H1 (cell line): ENCODE measurements at regions not wholly inside any gene's neighbourhood (a gene's known extent, or its start where the extent isn't known, plus 50 kb on each side); places are given as distances from the start of the nearest gene placed in this dataset.

Source experiments
- CTCF ChIA-PET: fragments of 300-600 bp; sonication (Branson Sonifier 250); formaldehyde crosslinking; loops from one replicate; lab custom pipeline; 2021; ENCODE audit not compliant: partially characterized antibody; lab: Charles Lee
- POLR2A ChIA-PET: fragments of 300-600 bp; sonication (Branson Sonifier 250); formaldehyde crosslinking; loops from one replicate; lab custom pipeline; 2021; ENCODE audit warnings: inconsistent platforms; ENCODE audit not compliant: partially characterized antibody; lab: Charles Lee
- DNase-seq, 2 experiments: peaks; one replicate each; pipeline versions ENCODE4 v3.0.0 to v3.0.0-alpha.2; 2010 to 2022; ENCODE audit warnings: low spot score in 2 of 2, low read depth in 1 of 2, mixed read lengths in 1 of 2
- FAIRE-seq: peaks from 2 replicates; lab custom pipeline; 2011; peaks lifted over from hg19 to GRCh38; lab: Jason Lieb, UNC
- H2AFZ ChIP-seq: 2 replicates; pipeline ENCODE4 v1.8.1; 2012; ENCODE audit warnings: low read length, inconsistent platforms
- H2AK5ac ChIP-seq: 2 replicates; pipeline ENCODE4 v1.6.1; 2013; ENCODE audit warnings: low read depth, low read length
- H2BK120ac ChIP-seq: replicated peaks from 2 replicates; pipeline ENCODE3; 2013; ENCODE audit warnings: low read depth, low read length, inconsistent platforms
- H2BK12ac ChIP-seq: 2 replicates; pipeline ENCODE4 v1.6.1; 2013; ENCODE audit warnings: low read depth, low read length
- H2BK15ac ChIP-seq: 2 replicates; pipeline ENCODE4 v1.6.1; 2013; ENCODE audit warnings: low read length
- H2BK20ac ChIP-seq: 2 replicates; pipeline ENCODE4 v1.6.1; 2013; ENCODE audit warnings: low read length
- H2BK5ac ChIP-seq: 2 replicates; pipeline ENCODE4 v1.6.1; 2013; ENCODE audit warnings: low read depth, low read length
- H3K14ac ChIP-seq: 2 replicates; pipeline ENCODE4 v1.6.1; 2013; ENCODE audit warnings: inconsistent platforms; ENCODE audit not compliant: insufficient read length
- H3K18ac ChIP-seq: 2 replicates; pipeline ENCODE4 v1.6.1; 2013; ENCODE audit warnings: low read length; ENCODE audit errors: extremely low read depth
- H3K23ac ChIP-seq: 2 replicates; pipeline ENCODE4 v1.6.1; 2013; ENCODE audit warnings: inconsistent platforms; ENCODE audit not compliant: insufficient read length
- H3K23me2 ChIP-seq: 2 replicates; pipeline ENCODE4 v1.6.1; 2013; ENCODE audit warnings: low read depth, low read length
- H3K27ac ChIP-seq: 2 replicates; pipeline ENCODE4 v1.6.1; 2011; ENCODE audit warnings: low read depth, low read length, inconsistent platforms
- H3K27me3 ChIP-seq, 4 experiments: replicated peaks in 1 of 4; 1 replicate in 1 of 4; 2 replicates in 3 of 4; pipeline versions ENCODE4 v1.6.1 to v1.8.1; 2011 to 2013; ENCODE audit warnings: low read length in 3 of 4, mild to moderate bottlenecking in 3 of 4, inconsistent platforms in 2 of 4, mixed read lengths in 2 of 4, moderate library complexity in 1 of 4; ENCODE audit not compliant: control insufficient read depth in 3 of 4, insufficient read depth in 3 of 4; ENCODE audit errors: extremely low read depth in 1 of 4
- H3K36me3 ChIP-seq, 4 experiments: 2 replicates each; pipeline versions ENCODE4 v1.6.1 to v1.8.1; 2011 to 2013; ENCODE audit warnings: mild to moderate bottlenecking in 4 of 4, low read length in 3 of 4, moderate library complexity in 2 of 4, control low read depth in 1 of 4, inconsistent platforms in 1 of 4; ENCODE audit not compliant: insufficient read depth in 4 of 4, control insufficient read depth in 2 of 4
- H3K4ac ChIP-seq: replicated peaks from 2 replicates; pipeline ENCODE3; 2013; ENCODE audit warnings: low read length, low read depth, mixed read lengths, inconsistent platforms; ENCODE audit not compliant: insufficient read length
- H3K4me1 ChIP-seq, 4 experiments: replicated peaks in 1 of 4; 1 replicate in 1 of 4; 2 replicates in 3 of 4; pipeline versions ENCODE4 v1.6.1 to v1.8.1; 2011 to 2013; ENCODE audit warnings: low read length in 3 of 4, inconsistent platforms in 2 of 4, mixed read lengths in 1 of 4; ENCODE audit not compliant: insufficient read depth in 4 of 4, control insufficient read depth in 3 of 4
- H3K4me2 ChIP-seq, 2 experiments: 2 replicates each; pipeline versions ENCODE4 v1.6.1 to v1.8.1; 2011 to 2013; ENCODE audit warnings: low read depth in 2 of 2, low read length in 2 of 2, control low read depth in 1 of 2, inconsistent platforms in 1 of 2, mild to moderate bottlenecking in 1 of 2; ENCODE audit not compliant: insufficient read depth in 1 of 2
- H3K4me3 ChIP-seq, 4 experiments: fragments of 200-600, 300-600 bp in 1 of 4; sonication (generic), shearing (Covaris generic), sonication (Bioruptor Twin) in 1 of 4; 2 replicates each; pipeline versions ENCODE4 v1.5.1 to v1.8.1; 2011 to 2016; ENCODE audit warnings: low read length in 4 of 4, low read depth in 3 of 4, control low read depth in 2 of 4, inconsistent platforms in 2 of 4, mild to moderate bottlenecking in 2 of 4, mixed read lengths in 1 of 4, moderate library complexity in 1 of 4; ENCODE audit not compliant: insufficient read depth in 2 of 4; ENCODE audit errors: extremely low read depth in 1 of 4
- H3K56ac ChIP-seq: replicated peaks from 2 replicates; pipeline ENCODE3; 2013; ENCODE audit warnings: low read depth, mild to moderate bottlenecking, mixed read lengths, low read length, inconsistent platforms; ENCODE audit not compliant: insufficient read length
- H3K79me1 ChIP-seq: 2 replicates; pipeline ENCODE4 v1.6.1; 2013; ENCODE audit warnings: low read depth, low read length, control low read depth
- H3K79me2 ChIP-seq, 2 experiments: 2 replicates each; pipeline versions ENCODE4 v1.6.1 to v1.8.1; 2012 to 2013; ENCODE audit warnings: low read length in 2 of 2, mild to moderate bottlenecking in 2 of 2, inconsistent platforms in 1 of 2; ENCODE audit not compliant: insufficient read depth in 2 of 2, control insufficient read depth in 1 of 2
- H3K9ac ChIP-seq, 4 experiments: replicated peaks in 1 of 4; 1 replicate in 1 of 4; 2 replicates in 3 of 4; pipeline versions ENCODE4 v1.6.1 to v1.8.1; 2011 to 2013; ENCODE audit warnings: low read depth in 3 of 4, low read length in 3 of 4, control low read depth in 2 of 4, mild to moderate bottlenecking in 2 of 4, moderate library complexity in 2 of 4, inconsistent platforms in 1 of 4; ENCODE audit errors: extremely low read depth in 1 of 4
- H3K9me3 ChIP-seq, 2 experiments: 2 replicates each; pipeline versions ENCODE4 v1.6.1 to v1.8.1; 2012 to 2013; ENCODE audit warnings: mild to moderate bottlenecking in 2 of 2, moderate library complexity in 2 of 2, control low read depth in 1 of 2, inconsistent platforms in 1 of 2, low read depth in 1 of 2, low read length in 1 of 2, mixed read lengths in 1 of 2; ENCODE audit not compliant: insufficient read depth in 2 of 2
- H4K20me1 ChIP-seq, 2 experiments: replicated peaks in 1 of 2; 2 replicates each; pipeline versions ENCODE3 to v1.8.1; 2011 to 2013; ENCODE audit warnings: inconsistent platforms in 2 of 2, low read length in 2 of 2, mild to moderate bottlenecking in 1 of 2; ENCODE audit not compliant: insufficient read depth in 2 of 2, control insufficient read depth in 1 of 2
- H4K5ac ChIP-seq: 2 replicates; pipeline ENCODE4 v1.6.1; 2013; ENCODE audit warnings: low read length, low read depth, mixed read lengths, inconsistent platforms; ENCODE audit not compliant: insufficient read length
- H4K8ac ChIP-seq: 2 replicates; pipeline ENCODE4 v1.8.0; 2013; ENCODE audit warnings: mild to moderate bottlenecking, moderate library complexity, low read length, inconsistent platforms; ENCODE audit not compliant: insufficient read depth; ENCODE audit errors: extremely low read depth
- H4K91ac ChIP-seq: replicated peaks from 2 replicates; pipeline ENCODE3; 2013; ENCODE audit warnings: low read length, mixed read lengths, inconsistent platforms; ENCODE audit not compliant: insufficient read length
- BRCA1 ChIP-seq: IDR thresholded peaks from 2 replicates; pipeline ENCODE4 v1.6.1; 2012; ENCODE audit warnings: low read depth, low read length, improper control_type of control experiment
- CBX5 ChIP-seq: fragments of 300-800, 300-1000 bp; sonication (generic); IDR thresholded peaks from 2 replicates; pipeline ENCODE4 v1.7.1; 2016; ENCODE audit warnings: antibody characterized with exemption, low read length, low read depth
- POLR2A ChIP-seq, 2 experiments: IDR thresholded peaks; 1 replicate in 1 of 2; 2 replicates in 1 of 2; pipeline ENCODE4 v1.6.1; 2011; ENCODE audit warnings: low read depth in 2 of 2, low read length in 2 of 2, mild to moderate bottlenecking in 2 of 2; ENCODE audit errors: control extremely low read depth in 1 of 2
- POLR2AphosphoS5 ChIP-seq: IDR thresholded peaks from 2 replicates; pipeline ENCODE4 v1.6.1; 2011; ENCODE audit warnings: low read depth, low read length
- POU5F1 ChIP-seq: IDR thresholded peaks from 2 replicates; pipeline ENCODE4 v1.6.1; 2011; ENCODE audit warnings: low read depth, mild to moderate bottlenecking, low read length, moderate library complexity
- SAP30 ChIP-seq: fragments of 300-600 bp; sonication (generic); IDR thresholded peaks from 2 replicates; pipeline ENCODE4 v1.7.1; 2012; ENCODE audit warnings: low read length, moderate library complexity, mild to moderate bottlenecking, inconsistent platforms; ENCODE audit not compliant: insufficient read depth, insufficient replicate concordance
- SIRT6 ChIP-seq: IDR thresholded peaks from one replicate; pipeline ENCODE4 v1.7.1; 2012; ENCODE audit warnings: low read length, inconsistent platforms
- SUZ12 ChIP-seq: fragments of 200-600 bp; sonication (generic); IDR thresholded peaks from 2 replicates; pipeline ENCODE4 v1.6.1; 2012; ENCODE audit warnings: mild to moderate bottlenecking, inconsistent platforms, low read length, moderate library complexity, mixed read lengths
- TAF1 ChIP-seq: IDR thresholded peaks from 2 replicates; pipeline ENCODE4 v1.6.1; 2011; ENCODE audit warnings: mild to moderate bottlenecking, low read depth, low read length
- TAF7 ChIP-seq: optimal IDR thresholded peaks from 2 replicates; pipeline ENCODE3; 2011; ENCODE audit warnings: low read depth, mild to moderate bottlenecking, inconsistent platforms, low read length, moderate library complexity, borderline replicate concordance
- TBP ChIP-seq: IDR thresholded peaks from 2 replicates; pipeline ENCODE4 v1.6.1; 2011; ENCODE audit warnings: low read depth, low read length, improper control_type of control experiment
- USF2 ChIP-seq: IDR thresholded peaks from 2 replicates; pipeline ENCODE4 v1.6.1; 2011; ENCODE audit warnings: low read length, improper control_type of control experiment
- YY1 ChIP-seq: IDR thresholded peaks from 2 replicates; pipeline ENCODE4 v1.6.1; 2011; ENCODE audit warnings: low read depth, mild to moderate bottlenecking, low read length
- WGBS, 2 experiments: shearing (Covaris generic) in 1 of 2; methylation state at CpG; one replicate each; pipeline versions ENCODE4 v1.1.6 to v1.1.7; 2013 to 2015; ENCODE audit warnings: low lambda C conversion rate in 2 of 2, mixed read lengths in 2 of 2, inconsistent platforms in 1 of 2, low coverage in 1 of 2, missing lambda C conversion rate in 1 of 2; ENCODE audit not compliant: insufficient replicate concordance in 2 of 2, insufficient coverage in 1 of 2, insufficient read length in 1 of 2; ENCODE audit errors: extremely low coverage in 1 of 2, missing lambda C conversion rate in 1 of 2; 5-methylcytosine and 5-hydroxymethylcytosine counted together
- TF ChIP-seq, protein P1 (sequence below): IDR thresholded peaks from 2 replicates; pipeline ENCODE4 v1.6.1; 2012; ENCODE audit warnings: inconsistent platforms

DNA sequence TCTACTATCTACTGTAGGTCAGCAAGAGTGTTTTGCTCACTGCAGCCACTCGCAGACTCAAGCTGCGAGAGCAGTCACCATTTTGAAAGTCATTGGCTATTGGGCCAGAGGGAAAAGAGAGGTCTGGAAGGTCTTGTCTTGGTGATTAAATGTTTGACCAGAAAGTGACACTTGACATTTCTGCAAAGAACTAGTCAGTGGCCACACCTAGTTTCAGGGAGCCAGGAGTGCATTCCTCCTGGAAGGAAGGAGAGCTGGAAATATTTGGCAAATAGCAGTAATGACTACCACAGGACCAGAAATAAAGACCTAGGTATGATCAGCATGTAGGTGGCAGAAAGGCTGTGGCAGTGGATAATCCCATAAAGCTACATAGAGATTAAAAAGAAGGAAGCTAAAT lies 440.0 kb upstream of the PLXNA2 start:
- Histone ChIP-seq H2BK20ac (no peak overlapping the region), H3K4me1 (no peaks in the 10 kb centered on the region), H2BK120ac (no peak overlapping the region), H3K36me3 (no peaks in the 10 kb centered on the region), H3K14ac (no peak overlapping the region), H4K8ac (no peak overlapping the region), H2BK15ac (no peak overlapping the region), H3K18ac (no peak overlapping the region), H3K9me3 (no peaks in the 10 kb centered on the region), H3K23me2 (no peaks in the 10 kb centered on the region), H2BK5ac (no peak overlapping the region), H4K5ac (no peak overlapping the region), H4K20me1 (no peaks in the 10 kb centered on the region), H2BK12ac (no peak overlapping the region), H2AK5ac (no peak overlapping the region), H2AFZ (no peak overlapping the region), H4K91ac (no peak overlapping the region), H3K27me3 (no peaks in the 10 kb centered on the region), H3K4me3 (no peak overlapping the region), H3K9ac (no peak overlapping the region), H3K4ac (no peak overlapping the region), H3K79me1 (no peaks in the 10 kb centered on the region), H3K23ac (no peak overlapping the region), H3K27ac (no peak overlapping the region), H3K56ac (no peak overlapping the region), H3K4me2 (no peak overlapping the region), H3K79me2 (no peaks in the 10 kb centered on the region)
- WGBS, 2 experiments: 97% methylated on average over 2 of the region's 2 CpGs; no CpG with 5 or more reads in 1 of the 2 experiments
- POLR2A ChIA-PET: no interaction called here
- TF ChIP-seq TAF7 (no peak), POU5F1 (no peak), SAP30 (no peak), BRCA1 (no peak), SUZ12 (no peak), SIRT6 (no peak), CBX5 (no peak), TBP (no peak), POLR2A (IDR thresholded peaks at IDR 0.05; ENCODE audit: control extremely low read depth in 1 of 2, low read depth in 2 of 2, low read length in 2 of 2) (no peak), YY1 (no peak), USF2 (no peak), TAF1 (no peak), POLR2AphosphoS5 (no peak)
- TF ChIP-seq, protein P1, sequence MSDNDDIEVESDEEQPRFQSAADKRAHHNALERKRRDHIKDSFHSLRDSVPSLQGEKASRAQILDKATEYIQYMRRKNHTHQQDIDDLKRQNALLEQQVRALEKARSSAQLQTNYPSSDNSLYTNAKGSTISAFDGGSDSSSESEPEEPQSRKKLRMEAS: no peak
- FAIRE-seq (no peak), DNase-seq (no peak)
- CTCF ChIA-PET: interaction anchor here (0.6 to 2.8 kb wide), 3 partner anchors 8 to 234 kb away, joined by 3 to 7 read pairs (median 6); no protein-coding TSS in a partner anchor
